SU-DHL-6 (cell line): ENCODE measurements at regions not wholly inside any gene's neighbourhood (a gene's known extent, or its start where the extent isn't known, plus 50 kb on each side); places are given as distances from the start of the nearest gene placed in this dataset.

Source experiments
- H2AFZ ChIP-seq: fragments of 200-600 bp; sonication (generic); 2 replicates; pipeline ENCODE4 v1.6.1; 2014; ENCODE audit warnings: low read depth, mild to moderate bottlenecking, moderate library complexity, mixed read lengths, antibody characterized with exemption, low read length; ENCODE audit not compliant: severe bottlenecking
- H3F3A ChIP-seq: fragments of 200-600 bp; shearing (Covaris generic); 2 replicates; pipeline ENCODE4 v1.6.0; 2016; ENCODE audit warnings: antibody characterized with exemption, mild to moderate bottlenecking; ENCODE audit not compliant: insufficient read depth
- H3K27ac ChIP-seq: fragments of 200-600 bp; sonication (generic); 2 replicates; pipeline ENCODE4 v1.5.1; 2016; ENCODE audit warnings: low read depth, mild to moderate bottlenecking, low read length, moderate library complexity, mixed read lengths
- H3K27me3 ChIP-seq: fragments of 200-600 bp; sonication (generic), shearing (Covaris generic); 2 replicates; pipeline ENCODE4 v1.6.0; 2014; ENCODE audit warnings: mild to moderate bottlenecking, low read length
- H3K36me3 ChIP-seq: fragments of 200-600 bp; sonication (generic); 2 replicates; pipeline ENCODE4 v1.6.1; 2014; ENCODE audit warnings: mild to moderate bottlenecking, low read length, mixed read lengths
- H3K4me2 ChIP-seq: fragments of 300-600, 200-600 bp; shearing (Covaris generic), sonication (generic); 2 replicates; pipeline ENCODE4 v1.6.0; 2014; ENCODE audit warnings: low read length, low read depth, mild to moderate bottlenecking; ENCODE audit not compliant: poor library complexity, severe bottlenecking
- H3K4me3 ChIP-seq: fragments of 200-600 bp; sonication (generic); 2 replicates; pipeline ENCODE4 v1.5.1; 2014; ENCODE audit warnings: antibody characterized with exemption, low read length, mild to moderate bottlenecking, mixed read lengths; ENCODE audit not compliant: insufficient read depth, poor library complexity, severe bottlenecking
- H3K79me2 ChIP-seq: fragments of 200-600 bp; sonication (generic); 2 replicates; pipeline ENCODE4 v1.6.1; 2014; ENCODE audit warnings: mild to moderate bottlenecking, low read length, moderate library complexity; ENCODE audit not compliant: insufficient read depth
- H3K9ac ChIP-seq: fragments of 200-600 bp; sonication (generic); 2 replicates; pipeline ENCODE4 v1.7.0; 2014; ENCODE audit warnings: mild to moderate bottlenecking, low read length
- H3K9me2 ChIP-seq: fragments of 200-600 bp; sonication (generic); replicated peaks from 2 replicates; pipeline ENCODE4 v1.6.1; 2014; ENCODE audit warnings: low read length; ENCODE audit not compliant: insufficient read depth
- H3K9me3 ChIP-seq: fragments of 200-600 bp; sonication (generic); 2 replicates; pipeline ENCODE4 v1.6.1; 2014; ENCODE audit warnings: low read length, mixed read lengths; ENCODE audit not compliant: insufficient read depth
- H4K20me1 ChIP-seq: fragments of 200-600 bp; sonication (generic); 2 replicates; pipeline ENCODE4 v1.6.1; 2014; ENCODE audit warnings: low read depth, mild to moderate bottlenecking, antibody characterized with exemption, low read length, moderate library complexity, mixed read lengths
- EZH2phosphoT487 ChIP-seq: fragments of 200-600 bp; sonication (generic), shearing (Covaris generic); conservative IDR thresholded peaks from 2 replicates; pipeline ENCODE4 v1.6.1; 2018; ENCODE audit warnings: mild to moderate bottlenecking, antibody characterized with exemption, low read length, moderate library complexity, mixed read lengths
- TF ChIP-seq, protein P1 (sequence below): fragments of 200-600 bp; sonication (generic); IDR thresholded peaks from one replicate; pipeline ENCODE4 v1.5.1; 2017; ENCODE audit warnings: antibody characterized with exemption, mild to moderate bottlenecking, low read length, moderate library complexity; ENCODE audit not compliant: insufficient read depth, poor library complexity, severe bottlenecking

DNA sequence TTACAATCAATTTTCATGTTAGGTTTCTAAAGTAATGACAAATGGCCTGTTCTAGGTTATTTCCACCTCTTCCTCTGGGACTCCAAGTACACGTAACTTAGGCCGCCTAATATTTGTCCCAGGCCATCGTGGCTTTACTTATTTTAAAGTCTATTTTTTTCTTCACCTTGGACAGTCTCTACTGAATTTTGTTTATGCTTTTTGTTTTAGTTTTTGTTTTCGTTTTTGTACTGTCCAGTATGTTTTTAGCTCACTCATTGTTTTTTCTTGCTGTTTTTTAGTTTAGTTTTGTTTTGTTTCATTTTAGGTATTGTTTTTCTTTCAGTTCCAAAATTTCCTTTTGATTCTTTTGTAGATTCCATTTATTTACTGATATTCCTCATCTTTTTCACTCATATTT is 187.7 kb upstream of the RNPC3 start:
- Histone ChIP-seq H3K79me2 (no peaks in the 10 kb centered on the region), H4K20me1 (no peaks in the 10 kb centered on the region), H3K9ac (no peak overlapping the region), H3K4me2 (no peak overlapping the region), H3K9me2 (no peaks in the 10 kb centered on the region; the same call in 1 of the 2 replicates), H3K36me3 (no peaks in the 10 kb centered on the region), H3K4me3 (no peak overlapping the region), H3K27me3 (no peaks in the 10 kb centered on the region), H3K9me3 (no peaks in the 10 kb centered on the region), H2AFZ (no peak overlapping the region), H3F3A (no peaks in the 10 kb centered on the region), H3K27ac (no peak overlapping the region)
- no peak for TF ChIP-seq EZH2phosphoT487
- TF ChIP-seq, protein P1, sequence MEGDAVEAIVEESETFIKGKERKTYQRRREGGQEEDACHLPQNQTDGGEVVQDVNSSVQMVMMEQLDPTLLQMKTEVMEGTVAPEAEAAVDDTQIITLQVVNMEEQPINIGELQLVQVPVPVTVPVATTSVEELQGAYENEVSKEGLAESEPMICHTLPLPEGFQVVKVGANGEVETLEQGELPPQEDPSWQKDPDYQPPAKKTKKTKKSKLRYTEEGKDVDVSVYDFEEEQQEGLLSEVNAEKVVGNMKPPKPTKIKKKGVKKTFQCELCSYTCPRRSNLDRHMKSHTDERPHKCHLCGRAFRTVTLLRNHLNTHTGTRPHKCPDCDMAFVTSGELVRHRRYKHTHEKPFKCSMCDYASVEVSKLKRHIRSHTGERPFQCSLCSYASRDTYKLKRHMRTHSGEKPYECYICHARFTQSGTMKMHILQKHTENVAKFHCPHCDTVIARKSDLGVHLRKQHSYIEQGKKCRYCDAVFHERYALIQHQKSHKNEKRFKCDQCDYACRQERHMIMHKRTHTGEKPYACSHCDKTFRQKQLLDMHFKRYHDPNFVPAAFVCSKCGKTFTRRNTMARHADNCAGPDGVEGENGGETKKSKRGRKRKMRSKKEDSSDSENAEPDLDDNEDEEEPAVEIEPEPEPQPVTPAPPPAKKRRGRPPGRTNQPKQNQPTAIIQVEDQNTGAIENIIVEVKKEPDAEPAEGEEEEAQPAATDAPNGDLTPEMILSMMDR = no peak

DNA sequence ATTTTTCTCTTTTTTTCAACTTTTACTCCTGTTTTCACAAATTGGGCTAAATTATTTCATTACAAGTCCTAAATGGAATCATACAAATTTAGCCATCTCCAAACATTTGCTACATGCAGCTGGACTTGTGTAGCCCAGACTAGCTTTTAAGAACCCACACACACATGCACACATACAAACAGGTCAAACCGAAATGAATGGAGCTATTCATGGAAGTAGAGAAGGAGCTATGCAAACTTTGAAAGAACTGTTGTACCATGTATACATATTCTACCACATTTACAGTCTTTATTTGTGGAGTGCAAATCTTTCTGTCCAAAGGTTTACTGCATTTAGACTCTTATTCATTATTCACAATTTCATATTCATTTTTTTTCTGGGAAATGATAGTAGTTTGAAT is 189.1 kb upstream of the RNPC3 start:
- no peaks in the 10 kb centered on the region for H3K79me2 ChIP-seq
- no peak overlapping the region for H3K4me2 ChIP-seq
- H3K9me3 ChIP-seq = no peaks in the 10 kb centered on the region
- no peak overlapping the region for H3K27ac ChIP-seq
- no peak overlapping the region for H3K9ac ChIP-seq
- H3K9me2 ChIP-seq = no peaks in the 10 kb centered on the region; the same call in 1 of the 2 replicates
- TF ChIP-seq, protein P1 = no peak
- TF ChIP-seq EZH2phosphoT487 = no peak
- H3K36me3 ChIP-seq = no peaks in the 10 kb centered on the region
- H3K27me3 ChIP-seq = no peaks in the 10 kb centered on the region
- H2AFZ ChIP-seq = no peak overlapping the region
- H4K20me1 ChIP-seq = no peaks in the 10 kb centered on the region
- H3F3A ChIP-seq = no peaks in the 10 kb centered on the region
- no peak overlapping the region for H3K4me3 ChIP-seq

DNA sequence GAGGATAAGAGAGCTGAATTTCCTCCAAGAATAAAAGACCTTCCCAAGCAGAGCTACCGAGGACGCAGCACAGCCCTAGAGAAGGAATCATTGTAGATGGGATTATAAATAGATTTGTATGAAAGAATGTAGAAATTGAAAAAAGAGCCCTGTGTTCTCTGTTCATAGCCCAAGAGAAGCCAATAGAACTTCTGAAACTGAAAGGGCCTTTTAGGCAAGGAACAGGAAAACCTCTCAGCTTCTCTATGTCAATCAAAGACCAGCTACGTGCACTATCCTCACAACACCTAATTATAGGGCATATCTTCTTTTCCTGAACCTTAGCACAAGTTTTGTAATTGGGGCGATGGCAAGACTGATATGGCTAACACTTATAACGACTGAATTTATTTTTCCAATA is 192.4 kb upstream of the RNPC3 start:
- TF ChIP-seq, protein P1 = no peak
- TF ChIP-seq EZH2phosphoT487 = no peak
- no peaks in the 10 kb centered on the region for H3F3A ChIP-seq
- H3K79me2 ChIP-seq = no peaks in the 10 kb centered on the region
- H3K4me2 ChIP-seq = no peak overlapping the region
- no peak overlapping the region for H2AFZ ChIP-seq
- H3K36me3 ChIP-seq = no peaks in the 10 kb centered on the region
- H3K9ac ChIP-seq = no peak overlapping the region
- H3K4me3 ChIP-seq = no peak overlapping the region
- no peaks in the 10 kb centered on the region for H4K20me1 ChIP-seq
- H3K9me2 ChIP-seq = no peaks in the 10 kb centered on the region; the same call in 1 of the 2 replicates
- no peaks in the 10 kb centered on the region for H3K27me3 ChIP-seq
- no peak overlapping the region for H3K27ac ChIP-seq
- H3K9me3 ChIP-seq = no peaks in the 10 kb centered on the region
